ENCODE measurements at regions not wholly inside any gene's neighbourhood (a gene's known extent, or its start where the extent isn't known, plus 50 kb on each side); places are given as distances from the start of the nearest gene placed in this dataset.
"Not testable (repeated sequence)": the region's sequence is repeated elsewhere in the genome, so short reads cannot be mapped to it uniquely, and the experiment has no call there.

DNA sequence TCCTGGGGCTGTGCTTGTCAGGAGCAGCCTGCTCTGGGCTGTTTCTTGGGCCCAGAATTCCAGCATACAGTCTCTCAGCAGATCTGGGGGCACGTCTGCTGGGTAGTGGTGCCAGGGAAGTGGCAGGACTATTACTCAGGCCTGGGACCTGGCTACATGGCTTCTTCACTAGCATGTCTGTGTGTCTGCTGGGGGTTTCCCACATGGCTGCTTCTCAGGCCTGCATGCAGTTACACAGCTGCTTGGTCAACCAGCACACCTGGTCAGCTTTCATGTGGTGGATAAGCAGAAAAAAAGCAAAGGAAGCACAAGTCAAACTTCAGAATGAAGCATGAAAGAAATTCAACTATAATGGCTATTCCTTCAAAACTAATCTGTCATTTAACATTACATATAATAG is 316.2 kb upstream of the NOX3 start:
- Mint-ChIP-seq H3K27ac (no peak overlapping the region), H3K9me3 (peaks cover 0 to 28% (median 12%) of the 10 kb centered on the region in 11 donors), H3K36me3 (no peaks in the 10 kb centered on the region), H3K4me1 (no peaks in the 10 kb centered on the region), H3K4me3 (no peak overlapping the region), H3K27me3 (peaks cover 0 to 11% (median 3%) of the 10 kb centered on the region in 5 donors)
- DNase-seq (no peak), ATAC-seq (no peak)
- no peaks in the 10 kb centered on the region for H3K36me3 ChIP-seq (ENCODE audit: control insufficient read depth in 2 of 3, insufficient read depth in 3 of 3, low read length in 3 of 3)
- ChIA-PET POLR2A (no interaction called here), CTCF (no interaction called here)
- no peaks in the 10 kb centered on the region for H3K4me1 ChIP-seq (ENCODE audit: control insufficient read depth in 2 of 2, insufficient read depth in 2 of 2, low read length in 2 of 2)
- no peak overlapping the region for H3K4me3 ChIP-seq (ENCODE audit: low read length)
- intact Hi-C loops (cut with micrococcal nuclease) = no loop called here
- H3K27me3 ChIP-seq (ENCODE audit: control insufficient read depth in 2 of 2, insufficient read depth in 2 of 2, low read length in 2 of 2) = no peaks in the 10 kb centered on the region
- no peak overlapping the region for H3K27ac ChIP-seq (ENCODE audit: low read depth, low read length)
- H3K9me3 ChIP-seq (ENCODE audit: control insufficient read depth in 2 of 3, low read length in 3 of 3) = no peaks in the 10 kb centered on the region

DNA sequence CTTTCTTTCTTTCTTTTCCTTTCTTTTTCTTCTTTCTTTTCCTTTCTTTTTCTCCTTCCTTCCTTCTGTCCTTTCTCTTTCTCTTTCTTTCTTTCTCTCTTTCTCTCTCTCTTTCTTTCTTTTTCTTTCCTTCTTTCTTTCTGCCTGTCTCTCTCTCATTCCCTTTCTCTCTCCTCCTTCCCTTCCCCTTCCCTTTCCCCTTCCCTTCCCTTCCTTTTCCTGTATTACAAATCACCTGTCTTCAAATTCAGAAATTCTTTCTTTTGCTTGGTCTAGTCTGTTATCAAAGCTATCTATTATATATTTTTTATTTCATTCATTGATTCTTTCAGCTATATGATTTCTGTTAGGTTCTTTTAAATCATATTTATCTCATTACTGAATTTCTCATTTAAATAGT is 315.2 kb upstream of the NOX3 start:
- no peak for ATAC-seq
- ChIA-PET POLR2A (no interaction called here), CTCF (no interaction called here)
- Histone ChIP-seq H3K4me3 (ENCODE audit: low read length) (no peak overlapping the region), H3K27me3 (ENCODE audit: control insufficient read depth in 2 of 2, insufficient read depth in 2 of 2, low read length in 2 of 2) (no peaks in the 10 kb centered on the region), H3K9me3 (ENCODE audit: control insufficient read depth in 2 of 3, low read length in 3 of 3) (no peaks in the 10 kb centered on the region), H3K4me1 (ENCODE audit: control insufficient read depth in 2 of 2, insufficient read depth in 2 of 2, low read length in 2 of 2) (no peaks in the 10 kb centered on the region), H3K27ac (ENCODE audit: low read depth, low read length) (no peak overlapping the region), H3K36me3 (ENCODE audit: control insufficient read depth in 2 of 3, insufficient read depth in 3 of 3, low read length in 3 of 3) (no peaks in the 10 kb centered on the region)
- Mint-ChIP-seq H3K27me3 (peaks cover 0 to 11% (median 3%) of the 10 kb centered on the region in 5 donors), H3K9me3 (peaks cover 0 to 28% (median 12%) of the 10 kb centered on the region in 11 donors), H3K36me3 (no peaks in the 10 kb centered on the region), H3K27ac (no peak overlapping the region), H3K4me3 (no peak overlapping the region), H3K4me1 (no peaks in the 10 kb centered on the region)
- intact Hi-C loops (cut with micrococcal nuclease) = no loop called here
- no peak for DNase-seq

DNA sequence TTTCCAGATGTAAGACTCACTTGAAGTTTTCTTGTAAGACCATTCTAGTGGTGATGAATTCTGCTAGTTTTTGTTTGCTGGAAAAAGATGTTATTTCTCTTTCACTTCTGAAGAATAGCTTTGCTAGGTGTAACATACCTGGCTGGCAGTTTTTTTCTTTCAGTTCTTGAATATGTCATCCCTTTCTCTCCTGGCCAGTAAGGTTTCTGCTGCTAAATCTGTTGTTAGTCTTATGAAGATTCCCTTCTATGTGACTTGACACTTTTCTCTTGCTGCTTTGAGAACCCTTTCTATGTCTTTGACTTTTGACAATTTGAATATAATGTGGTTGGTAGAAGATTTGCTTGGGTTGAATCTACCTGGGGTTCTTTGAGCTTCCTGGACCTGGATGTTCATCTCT is 314.7 kb upstream of the NOX3 start:
- intact Hi-C loops (cut with micrococcal nuclease) = no loop called here
- Histone ChIP-seq H3K9me3 (ENCODE audit: control insufficient read depth in 2 of 3, low read length in 3 of 3) (no peaks in the 10 kb centered on the region), H3K4me1 (ENCODE audit: control insufficient read depth in 2 of 2, insufficient read depth in 2 of 2, low read length in 2 of 2) (no peaks in the 10 kb centered on the region), H3K27me3 (ENCODE audit: control insufficient read depth in 2 of 2, insufficient read depth in 2 of 2, low read length in 2 of 2) (no peaks in the 10 kb centered on the region), H3K36me3 (ENCODE audit: control insufficient read depth in 2 of 3, insufficient read depth in 3 of 3, low read length in 3 of 3) (no peaks in the 10 kb centered on the region), H3K27ac (ENCODE audit: low read depth, low read length) (no peak overlapping the region), H3K4me3 (ENCODE audit: low read length) (no peak overlapping the region)
- DNase-seq = no peak
- Mint-ChIP-seq H3K27me3 (peaks cover 0 to 7% (median 3%) of the 10 kb centered on the region in 5 donors), H3K36me3 (no peaks in the 10 kb centered on the region), H3K4me1 (no peaks in the 10 kb centered on the region), H3K9me3 (peaks cover 0 to 28% (median 12%) of the 10 kb centered on the region in 11 donors), H3K4me3 (no peak overlapping the region), H3K27ac (no peak overlapping the region)
- ChIA-PET CTCF (no interaction called here), POLR2A (no interaction called here)
- ATAC-seq = no peak

DNA sequence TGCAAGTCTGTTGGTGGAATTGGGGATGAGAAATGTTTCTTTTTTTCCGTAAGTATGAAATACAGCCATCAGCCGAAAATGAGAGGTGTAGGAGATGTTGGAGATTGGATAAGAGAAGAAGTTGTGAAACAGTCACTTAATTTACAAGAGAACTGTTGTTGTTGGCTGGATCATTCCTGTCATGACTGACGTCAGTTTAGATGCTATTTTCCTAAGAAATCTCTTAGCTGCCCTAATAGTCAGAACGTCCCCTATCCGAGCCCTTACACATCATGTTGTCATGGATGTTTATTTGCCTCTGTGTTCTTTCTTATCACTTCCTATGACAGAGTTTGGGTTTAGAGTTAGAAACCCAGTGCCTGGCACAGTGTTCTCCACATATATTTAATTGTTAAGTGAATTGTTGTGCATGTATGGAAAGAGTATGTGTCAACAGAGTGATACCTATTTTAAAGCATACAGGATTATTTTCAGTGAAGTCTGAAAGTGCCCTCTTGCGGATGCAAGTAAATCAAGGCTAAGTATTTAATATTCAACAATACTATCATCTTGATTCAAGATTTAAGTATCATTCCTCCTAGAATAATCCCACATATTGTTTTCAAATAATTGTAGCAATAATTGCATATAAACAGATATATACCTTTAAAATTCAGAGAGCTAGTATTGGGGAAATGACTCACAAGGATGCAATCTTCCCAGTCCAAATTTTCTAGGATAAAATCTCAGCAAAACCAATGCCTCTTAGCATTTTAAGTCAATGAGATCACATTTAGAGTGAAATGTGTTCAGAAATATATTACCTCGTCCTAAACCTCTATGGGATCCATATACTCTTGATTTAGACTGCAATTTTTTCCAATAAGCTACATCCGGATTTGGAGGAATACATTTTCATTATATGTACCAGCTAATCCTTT is 309.9 kb upstream of the NOX3 start:
- H3K27me3 Mint-ChIP-seq = no peaks in the 10 kb centered on the region
- peaks cover 0 to 14% (median 6%) of the 10 kb centered on the region in 11 donors for H3K9me3 Mint-ChIP-seq
- no peak overlapping the region for H3K27ac ChIP-seq (ENCODE audit: low read depth, low read length)
- no peaks in the 10 kb centered on the region for H3K9me3 ChIP-seq (ENCODE audit: control insufficient read depth in 2 of 3, low read length in 3 of 3)
- no peaks in the 10 kb centered on the region for H3K4me1 ChIP-seq (ENCODE audit: control insufficient read depth in 2 of 2, insufficient read depth in 2 of 2, low read length in 2 of 2)
- no peak for DNase-seq
- H3K27me3 ChIP-seq (ENCODE audit: control insufficient read depth in 2 of 2, insufficient read depth in 2 of 2, low read length in 2 of 2) = no peaks in the 10 kb centered on the region
- no peak overlapping the region for H3K4me3 ChIP-seq (ENCODE audit: low read length)
- no peaks in the 10 kb centered on the region for H3K36me3 Mint-ChIP-seq
- H3K4me1 Mint-ChIP-seq = no peaks in the 10 kb centered on the region
- no peaks in the 10 kb centered on the region for H3K36me3 ChIP-seq (ENCODE audit: control insufficient read depth in 2 of 3, insufficient read depth in 3 of 3, low read length in 3 of 3)
- intact Hi-C loops (cut with micrococcal nuclease) = no loop called here
- CTCF ChIA-PET = no interaction called here
- POLR2A ChIA-PET = no interaction called here
- H3K4me3 Mint-ChIP-seq = no peak overlapping the region
- H3K27ac Mint-ChIP-seq = no peak overlapping the region
- no peak for ATAC-seq

DNA sequence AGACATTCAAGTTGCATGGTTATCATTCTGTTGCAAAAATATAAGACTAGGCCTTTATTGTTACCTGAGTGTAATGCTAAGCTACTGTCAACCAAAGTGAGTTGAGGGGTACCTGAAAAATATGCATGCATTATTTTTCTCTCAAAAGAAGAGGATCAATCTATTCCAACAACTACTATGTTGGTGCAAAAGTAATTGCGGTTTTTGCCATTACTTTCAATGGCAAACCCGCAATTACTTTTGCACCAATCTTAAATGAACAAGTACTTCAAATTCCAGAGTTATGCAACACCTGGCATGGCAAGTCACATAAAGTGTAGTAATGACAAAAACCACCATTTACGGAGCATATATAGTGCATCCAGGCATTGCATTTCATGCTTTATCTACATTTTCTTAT is 307.0 kb upstream of the NOX3 start:
- Mint-ChIP-seq H3K4me3 (no peak overlapping the region), H3K27me3 (no peaks in the 10 kb centered on the region), H3K4me1 (no peaks in the 10 kb centered on the region), H3K36me3 (no peaks in the 10 kb centered on the region), H3K27ac (no peak overlapping the region), H3K9me3 (peaks cover 0 to 6% (median 0%) of the 10 kb centered on the region in 11 donors)
- ChIA-PET CTCF (interaction anchor here (0.5 kb wide), 1 partner anchor 427 kb away, joined by 4 read pairs; no protein-coding TSS in a partner anchor), POLR2A (no interaction called here)
- ATAC-seq (no peak), DNase-seq (no peak)
- Histone ChIP-seq H3K9me3 (ENCODE audit: control insufficient read depth in 2 of 3, low read length in 3 of 3) (no peaks in the 10 kb centered on the region), H3K4me3 (ENCODE audit: low read length) (no peak overlapping the region), H3K36me3 (ENCODE audit: control insufficient read depth in 2 of 3, insufficient read depth in 3 of 3, low read length in 3 of 3) (no peaks in the 10 kb centered on the region), H3K27me3 (ENCODE audit: control insufficient read depth in 2 of 2, insufficient read depth in 2 of 2, low read length in 2 of 2) (no peaks in the 10 kb centered on the region), H3K4me1 (ENCODE audit: control insufficient read depth in 2 of 2, insufficient read depth in 2 of 2, low read length in 2 of 2) (no peaks in the 10 kb centered on the region), H3K27ac (ENCODE audit: low read depth, low read length) (no peak overlapping the region)
- intact Hi-C loops (cut with micrococcal nuclease) = no loop called here

DNA sequence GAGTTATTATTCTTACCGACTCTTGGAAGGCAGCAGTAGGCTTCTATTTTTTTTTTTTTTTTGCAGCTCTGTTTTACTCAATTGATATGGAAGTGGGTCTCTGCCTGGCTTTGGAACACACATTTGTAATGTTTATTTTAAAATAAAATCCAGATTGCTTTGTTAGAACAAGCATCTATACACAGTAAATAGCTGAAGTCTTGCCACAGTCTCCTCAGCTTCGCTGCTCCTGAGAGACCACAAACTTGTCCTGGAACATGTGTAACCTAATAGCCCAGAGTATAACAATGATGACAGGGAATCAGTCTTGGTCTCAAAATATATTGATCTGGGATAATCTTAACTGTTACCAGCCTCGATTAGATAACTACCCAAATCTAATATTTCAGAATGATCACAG is 299.8 kb upstream of the NOX3 start:
- ATAC-seq (no peak), DNase-seq (no peak)
- no peak overlapping the region for H3K27ac ChIP-seq (ENCODE audit: low read depth, low read length)
- Mint-ChIP-seq H3K4me3 (no peak overlapping the region), H3K4me1 (no peaks in the 10 kb centered on the region), H3K27me3 (peaks cover 0 to 4% (median 0%) of the 10 kb centered on the region in 5 donors), H3K9me3 (peaks cover 2 to 28% (median 11%) of the 10 kb centered on the region in 11 donors), H3K36me3 (peaks cover 0 to 4% (median 0%) of the 10 kb centered on the region in 5 donors), H3K27ac (no peak overlapping the region)
- H3K4me1 ChIP-seq (ENCODE audit: control insufficient read depth in 2 of 2, insufficient read depth in 2 of 2, low read length in 2 of 2) = no peaks in the 10 kb centered on the region
- no peaks in the 10 kb centered on the region for H3K36me3 ChIP-seq (ENCODE audit: control insufficient read depth in 2 of 3, insufficient read depth in 3 of 3, low read length in 3 of 3)
- no peaks in the 10 kb centered on the region for H3K27me3 ChIP-seq (ENCODE audit: control insufficient read depth in 2 of 2, insufficient read depth in 2 of 2, low read length in 2 of 2)
- no peaks in the 10 kb centered on the region for H3K9me3 ChIP-seq (ENCODE audit: control insufficient read depth in 2 of 3, low read length in 3 of 3)
- ChIA-PET POLR2A (interaction anchor here (0.7 kb wide), 1 partner anchor 1261 kb away, joined by 7 read pairs; no protein-coding TSS in a partner anchor), CTCF (no interaction called here)
- no peak overlapping the region for H3K4me3 ChIP-seq (ENCODE audit: low read length)
- intact Hi-C loops (cut with micrococcal nuclease) = no loop called here

DNA sequence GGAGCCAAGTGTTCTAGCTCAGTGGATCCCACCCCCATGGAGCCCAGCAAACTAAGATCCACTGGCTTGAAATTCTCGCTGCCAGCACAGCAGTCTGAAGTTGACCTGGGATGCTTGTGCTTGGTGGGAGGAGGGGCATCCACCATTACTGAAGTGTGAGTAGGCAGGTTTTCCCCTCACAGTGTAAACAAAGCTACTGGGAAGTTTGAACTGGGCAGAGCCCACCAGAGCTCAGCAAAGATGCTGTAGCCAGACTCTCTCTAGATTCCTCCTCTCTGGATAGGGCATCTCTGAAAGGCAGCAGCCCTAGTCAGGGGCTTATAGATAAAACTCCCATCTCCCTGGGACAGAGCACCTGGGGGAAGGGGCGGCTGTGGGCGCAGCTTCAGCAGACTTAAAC is 293.1 kb upstream of the NOX3 start:
- POLR2A ChIA-PET; CTCF ChIA-PET; intact Hi-C loops (cut with micrococcal nuclease): not testable (repeated sequence)

More for the DNA sequence above, 293.1 kb upstream of the NOX3 start:
- ATAC-seq; H3K9me3 ChIP-seq (ENCODE audit: control insufficient read depth in 2 of 3, low read length in 3 of 3); H3K27ac ChIP-seq (ENCODE audit: low read depth, low read length); H3K4me3 Mint-ChIP-seq; H3K36me3 Mint-ChIP-seq; H3K36me3 ChIP-seq (ENCODE audit: control insufficient read depth in 2 of 3, insufficient read depth in 3 of 3, low read length in 3 of 3); H3K4me3 ChIP-seq (ENCODE audit: low read length); H3K27me3 ChIP-seq (ENCODE audit: control insufficient read depth in 2 of 2, insufficient read depth in 2 of 2, low read length in 2 of 2); DNase-seq; H3K4me1 ChIP-seq (ENCODE audit: control insufficient read depth in 2 of 2, insufficient read depth in 2 of 2, low read length in 2 of 2); H3K4me1 Mint-ChIP-seq; H3K27me3 Mint-ChIP-seq; H3K27ac Mint-ChIP-seq: not testable (repeated sequence)
- H3K9me3 Mint-ChIP-seq = peaks cover 0 to 24% (median 10%) of the 10 kb centered on the region in 11 donors

All from naive thymus-derived CD4-positive, alpha-beta T cell (primary cell).